ENCODE measurements at regions not wholly inside any gene's neighbourhood (a gene's known extent, or its start where the extent isn't known, plus 50 kb on each side); places are given as distances from the start of the nearest gene placed in this dataset.
A peak's percentile ranks its signal among the peaks of the same experiment; 100 is the strongest.

DNA sequence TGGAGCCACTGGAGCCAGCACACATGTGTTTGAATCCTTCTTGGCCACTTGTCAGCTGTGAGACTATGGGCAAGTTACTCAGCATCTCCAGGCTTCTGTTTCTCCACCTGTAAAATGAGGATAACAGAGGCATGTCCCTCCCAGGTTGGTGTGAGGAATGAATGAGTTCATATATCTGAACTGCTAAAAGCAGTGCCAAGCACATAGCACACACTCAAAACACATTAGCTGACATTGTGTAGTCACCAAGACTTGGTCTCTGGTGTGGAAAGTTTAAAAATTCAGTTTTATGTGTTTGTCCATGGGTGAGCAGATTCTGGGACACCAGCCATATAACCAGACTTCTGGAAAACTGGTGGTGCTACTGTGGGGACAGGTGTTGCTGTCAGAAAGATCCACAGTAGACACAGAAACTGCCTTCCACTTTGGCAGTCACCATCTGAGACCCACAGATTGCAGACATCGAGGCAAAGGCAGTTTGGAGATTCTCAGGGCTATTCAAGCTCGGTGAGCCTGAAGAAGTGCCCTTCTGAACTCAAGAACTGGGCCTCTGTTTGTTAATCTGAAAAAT, 115.8 kb downstream of the MRPL14 start:
- no peak for DNase-seq (ENCODE audit: low spot score)

DNA sequence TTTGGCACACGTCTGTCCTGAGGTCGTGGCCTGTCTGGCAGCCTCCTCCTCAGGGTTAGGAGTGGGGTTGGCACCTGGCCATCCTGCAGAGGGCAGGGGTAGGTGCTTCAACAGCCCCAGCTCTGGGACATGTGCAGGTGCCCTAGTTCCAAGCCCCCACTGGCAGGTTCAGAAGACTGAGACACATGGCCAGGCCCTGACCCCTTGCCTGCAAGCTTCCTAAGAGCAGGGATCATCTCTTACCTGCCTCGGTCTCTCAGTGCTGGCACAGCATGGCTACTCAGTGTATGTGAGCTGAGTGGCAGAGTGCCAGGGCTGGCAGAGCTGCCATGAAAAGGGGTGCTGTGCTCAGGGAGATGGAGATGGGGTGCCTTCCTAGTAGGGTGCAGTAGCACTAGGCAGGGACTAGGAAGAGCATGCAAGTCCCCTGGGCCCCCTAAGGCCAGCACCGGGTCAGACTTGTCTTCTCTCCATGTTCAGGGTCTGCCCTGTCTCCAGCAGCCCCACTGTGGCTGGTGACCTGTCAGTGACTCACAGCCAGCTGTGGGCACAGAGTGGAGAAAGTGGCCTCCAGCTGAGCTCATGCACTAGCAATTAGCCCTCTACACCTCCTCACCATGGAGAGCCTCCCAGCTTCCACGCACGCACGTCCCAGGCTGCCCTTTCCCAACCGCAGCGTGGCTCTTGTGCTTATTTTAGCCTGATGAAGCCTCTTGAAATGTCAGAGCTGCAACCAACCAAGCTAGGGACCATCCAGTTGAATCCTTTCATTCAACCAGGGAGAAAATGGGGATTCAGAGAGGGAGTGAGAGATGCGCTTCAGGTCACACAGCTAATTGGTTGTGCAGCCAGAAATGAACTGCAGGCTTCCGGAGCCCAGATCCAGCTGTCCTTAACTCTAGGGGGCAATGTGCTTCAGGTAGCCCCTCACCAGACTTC, 116.6 kb downstream of the MRPL14 start:
- DNase-seq (ENCODE audit: low spot score), result peak; percentile 90

DNA sequence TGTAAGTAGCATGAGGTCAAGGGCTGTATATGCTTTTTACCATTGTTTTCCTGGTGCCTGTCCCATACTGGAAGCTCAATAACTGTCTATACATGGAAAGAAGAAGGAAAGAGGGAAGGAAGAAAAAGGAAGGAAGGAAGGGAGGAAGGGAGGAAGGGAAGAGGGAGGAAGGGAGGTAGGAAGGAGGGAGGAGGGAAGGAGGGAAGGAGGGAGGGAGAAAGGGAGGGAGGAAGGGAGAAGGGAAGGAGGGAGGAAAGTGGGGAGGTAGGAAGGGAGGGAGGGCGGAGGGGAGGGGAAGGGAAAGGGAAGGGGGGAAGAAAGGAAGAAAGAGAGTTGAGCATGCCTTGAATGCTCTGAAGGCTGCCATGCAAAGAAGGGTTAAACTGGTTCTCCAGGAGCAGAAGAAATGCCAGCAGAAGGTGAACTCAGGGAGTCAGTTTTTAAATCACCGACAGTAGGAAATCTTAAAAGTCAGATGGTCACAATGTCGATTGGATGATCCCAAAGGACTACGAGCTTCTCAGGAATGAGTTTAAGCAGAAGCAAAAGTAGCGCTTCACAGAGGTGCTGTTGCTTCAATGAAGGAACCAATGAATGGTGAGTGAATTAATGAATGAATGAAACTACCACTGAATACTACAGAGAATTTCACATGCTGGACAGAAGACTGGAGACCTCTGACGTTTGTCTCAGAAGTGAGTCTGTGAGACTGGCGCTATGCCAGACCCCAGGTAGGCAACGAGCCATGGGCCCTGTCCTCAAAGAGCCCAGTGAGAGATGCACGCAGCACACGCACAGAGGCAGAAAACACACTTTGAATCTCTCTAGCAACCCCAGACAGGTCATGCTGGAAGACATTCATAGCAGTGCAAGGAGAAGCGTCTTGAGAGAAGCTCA, 117.6 kb downstream of the MRPL14 start:
- no peak for DNase-seq (ENCODE audit: low spot score)

DNA sequence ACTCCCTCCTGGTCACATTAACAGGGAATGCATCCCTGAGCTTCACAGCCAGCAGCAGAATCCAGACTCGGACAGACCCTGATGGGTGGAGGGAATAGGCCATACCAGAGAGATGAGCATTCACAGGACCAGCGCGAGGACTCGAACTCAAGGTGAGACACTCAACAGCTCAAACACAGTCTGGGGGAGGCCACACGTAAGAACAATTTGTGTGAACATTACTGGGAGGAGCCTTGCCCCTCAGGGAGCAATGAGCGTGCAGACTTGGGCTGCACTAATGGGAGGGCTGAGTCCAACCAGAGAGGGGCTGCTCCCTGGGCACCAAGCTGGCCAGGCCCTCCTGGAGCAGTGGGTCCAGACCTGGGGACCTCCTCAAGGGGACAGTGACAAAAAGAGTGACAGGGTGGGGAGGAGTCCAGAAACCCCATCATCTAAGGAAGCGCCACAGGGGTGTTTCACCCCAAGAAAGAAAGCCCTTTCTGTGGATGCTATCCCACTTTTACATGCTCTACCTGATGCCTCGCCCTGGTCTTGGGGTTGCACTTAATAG, 118.4 kb downstream of the MRPL14 start:
- no peak for DNase-seq (ENCODE audit: low spot score)

DNA sequence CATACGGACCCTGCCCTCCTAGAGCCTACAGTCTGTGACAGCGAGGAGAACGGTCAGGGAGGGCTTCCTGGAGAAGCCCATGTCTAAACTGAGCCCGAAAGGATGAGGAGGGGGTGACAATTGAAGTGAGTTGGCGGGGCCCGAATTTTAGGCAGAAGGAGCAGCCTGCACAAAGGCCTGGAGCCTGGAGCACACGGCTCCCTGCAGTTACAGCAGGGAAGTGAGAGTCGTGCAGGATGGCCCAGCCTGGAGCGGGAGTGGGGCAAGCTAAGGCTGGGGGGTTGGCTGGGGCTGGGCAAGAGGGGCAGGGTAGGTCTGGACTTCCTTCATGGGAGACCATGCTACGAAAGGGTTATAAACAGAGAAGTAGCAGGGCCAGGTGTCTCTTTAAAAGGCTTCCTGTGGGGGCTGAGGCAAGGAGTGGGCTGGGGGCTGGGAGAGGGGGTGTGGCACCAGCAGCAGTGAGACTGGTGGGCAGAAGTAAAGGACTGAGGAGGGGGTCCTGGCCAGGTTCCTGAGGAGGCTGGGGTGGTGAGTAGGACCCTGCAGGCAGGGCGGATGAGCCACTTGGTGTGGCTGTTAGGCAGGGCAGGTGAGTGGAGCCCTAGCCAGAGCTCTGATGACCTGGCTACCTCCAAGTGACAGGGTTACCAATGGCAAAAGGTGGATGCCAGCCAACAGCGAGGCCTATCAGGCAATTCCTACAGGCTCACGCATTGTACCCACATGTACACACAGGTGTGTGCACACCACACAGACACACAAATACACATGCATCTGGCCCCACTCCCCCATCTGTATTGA, 119.2 kb downstream of the MRPL14 start:
- no peak for DNase-seq (ENCODE audit: low spot score)

DNA sequence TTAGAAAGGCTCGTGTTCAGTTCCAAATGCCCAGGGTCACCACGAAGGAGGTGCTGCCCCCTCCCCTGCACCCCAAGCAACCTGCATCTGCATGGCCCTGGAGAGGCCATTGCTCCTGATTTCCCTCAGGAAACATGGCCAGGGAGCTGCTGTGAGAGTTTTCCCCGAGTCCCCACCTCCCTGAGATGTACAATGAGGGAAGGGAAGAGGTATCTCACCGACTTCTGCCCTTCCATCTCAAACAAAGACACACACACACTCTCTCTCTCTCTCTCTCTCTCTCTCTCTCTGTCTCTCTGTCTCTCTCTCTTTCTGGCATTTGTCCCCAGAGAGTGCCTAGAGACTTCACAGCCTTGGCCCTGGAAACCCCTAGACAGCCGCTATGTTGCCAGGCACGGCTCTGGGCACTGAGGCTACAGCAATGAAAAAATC, 120.4 kb downstream of the MRPL14 start:
- no peak for DNase-seq (ENCODE audit: low spot score)

DNA sequence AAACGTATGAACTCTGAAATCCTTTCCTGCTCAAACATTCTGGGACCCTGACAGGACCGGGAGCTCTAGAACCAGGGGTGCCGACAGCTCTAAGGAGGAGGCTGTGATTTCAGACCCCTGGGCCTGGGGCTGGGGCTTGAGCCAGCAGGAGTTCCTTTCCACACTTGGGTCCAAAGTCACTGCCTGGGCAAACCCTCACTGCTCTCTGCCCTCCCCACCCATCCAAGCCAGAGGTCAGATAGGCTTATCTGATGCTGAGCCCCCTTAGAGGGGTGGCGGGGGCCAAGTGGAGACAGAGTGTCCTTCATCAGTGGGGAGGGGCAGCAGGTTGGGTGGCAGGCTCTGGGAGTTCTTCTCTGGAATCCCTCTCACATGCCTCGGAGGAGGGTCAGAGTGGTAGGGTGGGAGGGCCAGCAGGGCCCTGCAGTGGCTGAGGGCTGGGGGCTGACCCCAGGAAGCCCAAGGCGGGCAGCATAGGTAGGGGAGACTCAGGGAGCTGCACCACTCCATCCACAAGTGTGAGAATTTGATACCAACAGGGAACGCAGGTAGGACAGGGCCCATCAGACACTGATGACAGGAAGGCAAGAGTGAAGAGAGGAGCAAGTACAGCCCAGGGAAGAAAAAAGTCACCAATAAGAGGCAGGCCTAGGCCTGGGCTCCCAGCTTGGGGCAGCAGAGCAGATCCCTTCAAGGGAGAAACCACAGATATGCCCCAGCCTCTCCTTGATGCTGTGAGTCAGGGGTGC, 121.0 kb downstream of the MRPL14 start:
- DNase-seq (ENCODE audit: low spot score), result no peak

DNA sequence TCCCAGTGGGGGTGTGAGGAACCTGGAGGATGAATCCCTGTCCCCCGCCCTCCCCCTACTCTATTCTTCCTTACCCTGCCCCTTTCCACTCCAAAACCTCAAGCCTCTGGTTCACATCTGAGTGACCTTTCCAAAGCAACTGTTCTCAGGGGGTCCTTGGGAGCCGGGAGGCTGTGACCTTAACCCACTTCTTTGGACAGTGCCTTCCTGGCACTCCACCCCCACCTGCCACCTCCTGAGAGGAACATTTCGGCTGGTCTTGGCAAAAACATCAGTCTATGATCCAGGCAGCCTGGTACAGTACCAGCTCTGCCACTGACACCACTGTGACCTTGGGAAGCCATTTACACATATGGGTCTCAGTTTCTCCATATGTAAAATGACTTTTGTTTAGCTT, 121.7 kb downstream of the MRPL14 start:
- DNase-seq (ENCODE audit: low spot score), result no peak

DNA sequence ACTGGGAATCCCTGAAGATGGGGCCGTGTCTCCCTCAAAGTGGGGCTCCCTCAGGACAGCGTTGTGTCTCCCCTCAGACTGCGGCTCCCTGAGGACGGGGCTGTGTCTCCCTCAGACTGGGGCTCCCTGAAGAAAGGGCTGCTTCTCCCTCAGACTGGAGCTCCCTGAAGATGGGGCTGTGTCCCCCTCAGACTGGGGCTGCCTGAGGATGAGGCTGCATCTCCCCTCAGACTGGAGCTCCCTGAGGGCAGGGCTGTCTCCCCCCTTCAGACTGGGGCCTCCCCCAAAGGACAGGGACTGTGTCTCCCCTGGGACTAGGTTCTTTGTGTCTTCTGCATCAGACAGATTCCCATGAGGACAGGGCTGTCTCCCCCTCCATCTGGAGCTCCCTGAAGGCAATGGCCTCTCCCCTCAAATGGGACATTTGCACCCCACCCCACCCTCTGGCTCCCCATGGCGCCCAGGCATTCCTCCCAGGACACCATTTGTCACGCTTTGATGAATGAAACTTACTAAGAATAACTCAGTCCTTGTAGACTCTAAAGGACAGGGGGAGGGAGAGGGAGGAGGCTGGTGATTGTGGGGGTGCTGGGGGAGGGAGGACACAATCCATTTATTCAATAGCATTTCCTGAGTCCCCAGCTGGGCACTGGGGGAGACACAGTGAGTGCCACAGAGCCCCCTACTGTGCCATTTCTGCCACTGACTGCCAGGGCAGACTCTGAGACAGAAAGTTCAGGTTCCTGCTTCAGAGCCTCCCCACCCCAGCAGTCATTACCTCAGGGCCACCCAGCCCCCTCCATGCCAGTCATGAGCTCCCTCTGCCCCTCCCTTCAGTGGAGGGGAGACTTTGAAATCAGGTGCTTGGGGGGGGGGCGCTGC, 122.4 kb downstream of the MRPL14 start:
- DNase-seq (ENCODE audit: low spot score), result peak; percentile 37

DNA sequence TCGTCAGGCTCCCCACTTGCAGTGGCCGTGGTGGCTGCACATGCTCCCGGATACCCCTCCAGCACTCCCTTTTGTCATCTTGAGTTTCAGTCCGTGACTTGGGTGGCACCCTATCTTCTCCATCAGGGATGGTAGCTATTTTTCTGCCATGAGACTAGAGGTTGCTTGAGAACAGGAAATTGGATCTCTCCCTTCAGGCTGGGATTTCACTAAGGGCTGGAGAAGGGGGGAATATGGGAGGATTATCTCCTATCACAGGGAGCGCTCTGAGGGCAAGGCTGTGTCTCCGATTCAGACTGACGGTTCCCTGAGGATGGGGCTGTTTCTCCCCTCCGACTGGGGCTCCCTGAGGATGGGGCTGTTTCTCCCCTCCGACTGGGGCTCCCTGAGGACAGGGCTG, 123.1 kb downstream of the MRPL14 start:
- no peak for DNase-seq (ENCODE audit: low spot score)

DNA sequence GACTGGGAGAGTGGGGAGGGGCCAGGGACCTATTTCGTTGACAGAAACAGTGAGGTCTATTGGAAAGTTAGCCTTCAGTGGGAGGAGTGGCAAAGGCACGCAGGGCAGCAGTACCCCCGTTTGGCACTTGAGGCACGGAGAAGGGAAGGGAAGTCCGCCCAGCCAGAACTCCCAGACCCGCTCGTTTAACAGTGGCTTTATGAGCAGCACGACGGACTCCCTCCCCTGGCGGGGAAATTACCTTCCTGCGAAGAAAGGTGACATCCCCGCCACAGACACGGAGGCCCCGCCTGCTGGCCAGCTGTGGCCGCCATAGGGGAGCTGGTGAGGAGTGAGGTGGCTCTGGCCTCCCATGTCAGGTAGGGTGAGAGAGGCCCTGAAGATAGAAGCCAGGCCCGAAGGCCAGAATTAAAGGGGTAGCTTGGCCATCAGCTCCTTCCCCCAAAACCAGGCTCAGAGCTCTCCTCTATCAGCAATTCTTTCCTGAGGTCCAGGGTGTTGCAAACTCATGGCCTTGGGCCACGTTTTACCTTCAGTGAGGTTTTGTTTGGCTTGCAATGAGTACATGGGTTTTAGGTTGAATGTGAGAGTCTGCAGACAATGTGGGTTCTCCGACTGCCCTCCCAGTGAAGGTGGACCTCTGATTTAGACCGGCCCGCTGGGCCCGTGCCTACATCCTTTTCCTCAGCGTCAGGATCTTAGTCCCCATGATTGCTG, 123.7 kb downstream of the MRPL14 start:
- DNase-seq (ENCODE audit: low spot score), result no peak

DNA sequence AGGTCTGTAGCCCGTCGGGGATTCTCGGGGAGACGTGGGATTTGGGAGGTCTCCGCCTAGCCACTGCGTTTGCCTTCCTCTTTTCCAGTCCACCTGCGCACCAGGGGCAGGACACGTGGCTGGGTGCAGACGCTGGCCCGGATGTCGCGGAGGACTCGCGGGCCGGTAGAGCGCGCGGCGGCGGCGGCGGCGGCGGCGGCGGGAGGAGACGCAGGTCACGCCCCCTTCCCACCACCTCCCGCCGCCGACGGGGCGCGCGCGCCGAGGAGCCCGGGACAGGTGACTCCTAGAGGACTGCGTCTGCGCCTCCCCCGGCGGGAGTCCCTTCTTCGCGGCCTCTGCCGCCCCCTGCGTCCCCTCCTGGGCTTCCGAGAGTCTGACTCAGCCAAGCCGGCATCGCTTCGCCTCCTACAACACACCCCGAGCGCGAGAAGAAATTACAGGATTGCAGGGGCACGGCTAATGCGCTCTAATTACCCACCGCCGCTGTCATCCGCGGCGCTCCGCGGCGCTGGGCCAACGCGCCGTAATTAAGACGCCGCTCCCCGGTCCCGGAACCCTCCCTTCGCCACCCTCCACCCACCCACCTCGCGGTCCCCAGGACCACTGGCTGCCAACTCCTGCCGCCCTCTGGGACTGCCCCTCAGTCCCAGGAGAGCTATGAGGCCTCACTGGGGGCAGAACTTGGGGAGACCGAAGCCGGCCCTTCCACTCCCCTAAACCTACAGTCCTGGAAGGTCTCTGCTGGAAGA, 124.5 kb downstream of the MRPL14 start:
- peak; percentile 66 for DNase-seq (ENCODE audit: low spot score)

DNA sequence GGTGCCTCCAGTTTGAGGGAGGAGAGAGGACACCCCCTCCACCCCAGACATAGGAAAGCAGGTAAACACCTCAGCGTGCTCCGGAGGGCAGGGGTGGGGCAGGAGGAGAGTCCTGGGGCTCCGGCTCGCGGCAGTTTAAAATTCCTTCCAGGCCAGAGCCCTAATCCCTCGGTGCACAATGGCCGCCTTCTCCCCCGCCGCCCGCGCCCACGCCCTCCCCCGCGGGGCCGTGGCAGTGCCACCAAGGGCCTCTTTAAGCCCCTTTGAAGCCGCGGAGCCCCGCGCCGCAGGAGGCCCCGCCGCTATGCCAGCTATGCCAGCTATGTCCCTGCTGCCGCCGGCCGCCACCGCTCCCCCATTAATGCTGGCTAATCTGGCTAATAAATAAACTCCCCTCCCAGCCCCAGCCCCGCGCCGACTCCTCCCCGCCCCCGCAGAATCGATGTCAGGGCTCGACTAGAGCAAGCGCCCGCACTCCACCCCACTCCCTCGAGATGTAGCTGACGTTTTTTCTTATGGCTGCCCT, 125.1 kb downstream of the MRPL14 start:
- peak; percentile 48 for DNase-seq (ENCODE audit: low spot score)

DNA sequence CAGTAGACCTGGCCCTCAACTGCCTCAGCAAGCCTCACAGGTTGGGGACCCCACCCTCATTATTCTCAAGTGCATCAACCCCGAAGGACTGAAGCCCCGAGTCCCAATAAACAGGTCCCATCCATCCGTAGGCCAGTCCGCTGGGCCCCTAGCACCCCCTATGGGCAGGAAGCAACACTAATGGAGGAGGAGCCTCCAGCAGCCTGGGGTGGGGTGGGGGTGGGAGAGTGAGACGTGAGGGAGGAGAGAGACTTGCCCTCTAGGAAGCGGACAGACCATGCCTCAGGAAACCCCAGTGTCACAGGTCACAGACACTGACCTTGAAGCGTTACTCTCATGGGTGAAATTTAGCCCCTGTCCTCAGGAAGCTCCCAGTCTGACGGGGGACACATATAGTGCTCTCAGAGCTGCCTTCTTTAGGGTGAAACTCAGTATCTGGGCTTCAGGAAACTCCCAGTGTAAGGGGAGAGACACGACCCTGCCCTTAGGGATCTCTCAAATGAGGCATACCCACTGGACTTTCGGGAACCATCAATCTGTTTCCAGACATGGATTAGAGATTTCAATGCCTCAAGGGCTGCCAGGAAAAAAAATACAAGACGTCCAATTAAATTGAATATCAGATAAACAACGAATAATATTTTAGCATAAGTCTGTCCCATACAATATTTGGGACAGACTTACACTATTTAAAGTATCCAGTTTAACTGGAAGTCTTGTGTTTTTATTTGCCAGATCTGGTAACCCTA, 125.8 kb downstream of the MRPL14 start:
- peak; percentile 44 for DNase-seq (ENCODE audit: low spot score)

DNA sequence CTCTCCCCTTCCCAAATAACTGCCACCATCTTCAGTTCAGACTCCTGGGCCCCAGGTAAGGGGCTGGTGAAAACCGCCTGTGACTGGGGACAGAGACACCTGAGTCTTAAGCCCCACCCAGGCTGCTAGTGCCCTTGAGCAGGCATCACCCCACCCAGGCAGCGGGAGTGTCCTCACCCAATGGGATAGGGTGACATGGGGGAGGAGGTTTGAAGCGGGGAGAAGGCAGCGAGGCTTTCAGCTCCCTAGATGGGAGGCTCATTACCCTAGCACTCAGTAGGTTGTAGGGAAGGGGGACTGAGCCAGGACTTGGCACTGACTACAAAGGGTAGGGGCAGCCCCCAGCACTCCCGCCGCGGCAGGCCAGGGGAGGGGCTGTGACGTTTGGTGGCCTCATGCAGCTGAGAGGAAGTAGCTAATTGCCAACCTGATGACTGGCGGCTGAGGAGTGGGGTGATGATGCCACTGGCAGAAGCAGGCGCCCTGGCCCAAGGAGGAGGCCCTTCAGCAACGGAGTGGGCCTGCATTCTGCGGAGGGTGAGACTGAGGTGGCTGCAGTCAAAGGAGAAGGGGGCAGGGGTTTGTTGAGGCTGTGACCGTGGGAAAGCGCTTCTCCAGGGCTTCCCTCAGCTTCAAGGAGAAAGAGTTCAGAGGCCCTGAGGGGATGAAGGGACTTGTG, 126.9 kb downstream of the MRPL14 start:
- DNase-seq (ENCODE audit: low spot score), result no peak

DNA sequence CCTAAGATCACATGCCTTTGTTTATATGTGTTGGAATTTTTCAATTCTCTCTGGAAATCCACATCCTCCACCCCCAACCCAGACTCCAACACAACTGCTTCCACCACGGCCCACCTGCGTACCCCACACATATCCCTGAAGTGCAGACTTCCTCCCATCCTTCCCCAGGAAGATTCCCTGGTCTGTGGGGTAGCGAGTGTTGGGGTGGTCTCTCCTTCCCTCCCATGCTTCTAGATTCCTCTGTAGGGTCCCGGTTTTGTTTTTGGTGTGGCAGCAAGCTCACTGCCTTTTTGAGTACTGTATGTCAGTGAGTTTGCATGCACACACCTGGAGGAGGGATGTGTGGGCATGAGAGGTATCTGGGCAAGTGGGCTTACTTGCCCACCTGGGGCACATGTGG, 127.6 kb downstream of the MRPL14 start:
- no peak for DNase-seq (ENCODE audit: low spot score)
